HG03095 (cell line): ENCODE measurements at regions not wholly inside any gene's neighbourhood (a gene's known extent, or its start where the extent isn't known, plus 50 kb on each side); places are given as distances from the start of the nearest gene placed in this dataset.
"Not testable (repeated sequence)": the region's sequence is repeated elsewhere in the genome, so short reads cannot be mapped to it uniquely, and the experiment has no call there.

Experiments used
- ATAC-seq: cut with Tn5 transposase; IDR thresholded peaks from one replicate; pipeline ENCODE4 v1.9.1; 2021; ENCODE audit warnings: moderate library complexity; ENCODE audit not compliant: unreplicated experiment

DNA sequence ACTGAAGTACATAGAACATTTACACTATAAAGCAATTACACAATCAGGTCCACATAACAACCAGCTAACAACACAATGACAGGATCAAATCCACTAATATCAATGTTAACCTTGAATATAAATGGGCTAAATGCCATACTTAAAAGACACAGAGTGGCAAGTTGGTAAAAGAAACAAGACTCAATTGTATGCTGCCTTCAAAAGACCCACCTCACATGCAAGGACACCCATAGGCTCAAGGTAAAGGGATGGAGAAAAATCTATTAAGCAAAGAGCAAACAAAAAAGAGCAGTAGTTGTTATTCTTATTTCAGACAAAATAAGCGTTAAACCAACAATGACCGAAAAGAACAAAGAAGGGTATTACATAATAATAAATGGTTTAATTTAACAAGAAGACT is 183.3 kb downstream of the PYDC2 start:
- no peak for ATAC-seq

GRCh38 chr3:191646242-191646641 is 185.3 kb downstream of the PYDC2 start:
- no peak for ATAC-seq

DNA sequence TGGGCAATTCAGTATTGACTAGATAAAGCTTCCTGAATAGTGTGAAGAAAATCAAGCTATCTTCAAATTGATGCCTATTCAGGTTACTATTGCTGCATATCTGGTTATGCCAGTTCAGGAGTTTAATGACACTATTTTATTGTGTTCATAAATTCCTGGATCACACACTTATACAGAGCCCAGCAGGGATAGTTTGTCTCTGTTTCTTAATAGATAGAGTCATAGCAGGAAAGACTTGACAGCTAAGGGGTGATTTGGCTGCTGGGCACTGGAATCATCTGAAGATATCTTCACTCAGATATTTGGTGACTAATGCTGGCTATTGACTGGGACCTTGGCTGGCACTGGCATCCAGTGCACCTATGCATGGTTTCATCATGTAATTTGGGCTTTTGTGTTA is 187.8 kb downstream of the PYDC2 start:
- no peak for ATAC-seq

DNA sequence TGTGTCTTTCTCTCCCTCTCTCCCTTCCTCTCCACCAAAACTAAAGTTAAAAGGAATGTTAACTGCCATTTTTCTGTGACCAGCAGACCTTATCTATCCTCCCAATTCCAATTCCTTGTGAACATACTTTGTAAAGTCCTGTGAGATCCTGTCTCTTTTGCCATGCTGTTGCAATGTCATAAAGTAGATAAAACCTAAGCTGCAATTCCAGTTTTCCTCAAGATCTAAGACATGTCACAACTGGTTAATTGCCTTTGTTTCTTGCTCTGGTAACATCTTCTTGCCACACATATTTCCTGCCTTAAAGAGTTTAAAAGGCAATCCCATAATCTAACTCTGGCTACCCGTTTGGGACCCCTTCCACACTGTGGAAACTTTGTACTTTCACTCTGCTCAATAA is 188.7 kb downstream of the PYDC2 start:
- ATAC-seq = no peak

GRCh38 chr3:191658781-191659419 is 197.9 kb downstream of the PYDC2 start:
- ATAC-seq = not testable (repeated sequence)

GRCh38 chr3:191662150-191662549 is 201.2 kb downstream of the PYDC2 start:
- ATAC-seq = not testable (repeated sequence)

- no peak for ATAC-seq
These were observed 220.1 kb downstream of the PYDC2 start for GRCh38 chr3:191680989-191681597.

- no peak for ATAC-seq
These were observed 222.0 kb downstream of the PYDC2 start for GRCh38 chr3:191682961-191683360.

DNA sequence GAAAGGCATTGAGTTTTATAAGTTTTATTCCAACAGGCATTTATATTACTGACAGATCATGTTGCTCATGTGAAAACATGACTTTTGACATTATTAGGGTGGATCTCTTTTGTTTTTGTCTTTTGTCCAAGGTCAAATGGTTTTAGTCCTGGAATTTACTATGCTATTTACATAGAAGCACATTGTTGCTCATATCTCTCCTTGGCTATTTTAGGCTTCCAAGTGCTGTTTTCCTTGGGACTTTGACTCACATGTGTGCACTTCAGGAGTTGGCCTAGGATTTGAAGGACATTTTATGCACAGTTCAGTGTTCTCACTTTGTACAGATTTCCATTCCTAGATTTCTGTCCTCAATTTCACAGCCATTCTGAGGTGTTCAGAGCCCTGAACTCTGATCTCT is 225.7 kb downstream of the PYDC2 start:
- no peak for ATAC-seq

- no peak for ATAC-seq
These were observed 227.9 kb downstream of the PYDC2 start for GRCh38 chr3:191688756-191689433.

GRCh38 chr3:191691184-191691583 is 230.2 kb downstream of the PYDC2 start:
- not testable (repeated sequence) for ATAC-seq

GRCh38 chr3:191695131-191695814 is 234.3 kb downstream of the PYDC2 start:
- ATAC-seq = no peak

- no peak for ATAC-seq
These were observed 234.8 kb downstream of the PYDC2 start for GRCh38 chr3:191695815-191696153.

DNA sequence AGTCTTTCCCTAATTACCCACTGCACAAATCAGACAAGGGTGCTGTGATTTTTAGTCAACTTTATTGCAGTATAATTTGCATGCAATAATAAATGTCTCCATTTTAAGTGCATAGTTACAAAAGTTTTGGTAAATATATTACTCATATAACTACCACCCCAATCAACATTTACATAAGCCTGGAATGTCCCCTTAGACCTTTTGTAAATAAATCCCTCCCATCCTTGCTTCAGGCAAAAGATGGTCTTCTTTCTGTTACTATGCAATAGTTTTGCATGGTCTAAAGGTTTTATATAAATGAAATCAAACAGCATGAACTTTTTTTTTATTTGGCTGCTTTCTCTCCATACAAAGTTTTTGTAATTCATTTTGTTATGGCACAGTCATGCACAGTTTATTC is 235.4 kb downstream of the PYDC2 start:
- ATAC-seq = no peak

DNA sequence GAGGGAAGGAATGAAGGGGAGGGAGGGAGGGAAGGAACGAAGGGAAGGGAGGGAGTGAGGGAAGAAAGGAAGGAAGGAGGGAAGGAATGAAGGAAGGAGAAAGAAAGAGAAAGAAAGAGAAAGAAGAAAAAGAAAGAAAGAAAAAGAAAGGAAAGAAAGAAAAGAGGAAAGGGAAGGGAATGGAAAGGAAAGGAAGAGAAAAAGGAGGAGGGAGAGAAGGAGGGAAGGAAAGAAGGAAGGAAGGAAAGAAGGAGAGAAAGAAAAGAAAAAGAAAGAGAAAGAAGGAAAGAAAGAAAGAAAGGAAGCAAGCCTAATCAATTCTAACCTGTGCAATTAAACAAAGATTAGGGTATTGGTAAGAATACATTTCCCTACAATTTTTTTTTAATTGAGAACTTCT is 238.6 kb downstream of the PYDC2 start:
- no peak for ATAC-seq

- no peak for ATAC-seq
These were observed 241.2 kb downstream of the PYDC2 start for GRCh38 chr3:191702121-191702520.

DNA sequence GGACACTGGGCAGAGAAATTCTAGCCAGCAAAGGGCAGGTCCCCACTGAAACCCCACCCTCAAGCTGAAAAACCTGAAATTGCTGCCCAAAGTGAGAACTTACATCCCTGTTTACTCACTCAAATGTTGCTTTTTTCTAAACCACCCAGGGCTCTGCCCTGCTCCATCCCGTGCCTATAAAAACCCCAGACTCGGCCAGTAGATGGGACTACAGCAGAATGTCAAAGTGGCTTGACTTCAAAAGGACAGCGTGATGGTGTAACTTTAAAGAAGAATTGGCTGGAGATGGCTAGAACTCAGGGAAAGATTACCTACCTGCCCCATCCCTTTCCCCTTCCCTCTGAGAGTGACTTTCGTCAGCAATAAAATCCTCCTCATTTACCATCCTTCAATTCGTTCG is 246.9 kb downstream of the PYDC2 start:
- no peak for ATAC-seq

DNA sequence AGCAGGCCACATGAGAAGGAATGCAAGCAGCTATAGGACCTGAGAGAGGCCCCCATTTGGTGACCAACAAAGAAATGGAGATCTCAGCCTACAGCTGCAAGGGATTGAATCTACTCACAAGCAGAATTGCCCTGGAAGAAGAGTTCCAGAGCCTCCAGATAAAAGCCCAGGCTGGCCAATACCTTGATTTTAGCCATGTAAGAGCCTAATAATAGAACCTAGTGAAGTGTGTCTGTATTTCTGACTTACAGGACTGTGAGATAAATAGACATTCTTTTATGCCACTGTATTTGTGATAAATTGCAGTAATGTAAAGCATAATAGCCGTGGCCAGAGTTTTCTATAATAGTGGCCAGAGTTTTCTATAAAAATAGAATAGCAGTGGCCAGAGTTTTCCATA is 254.6 kb downstream of the PYDC2 start:
- ATAC-seq = no peak

GRCh38 chr3:191721390-191721861 is 260.5 kb downstream of the PYDC2 start:
- no peak for ATAC-seq

DNA sequence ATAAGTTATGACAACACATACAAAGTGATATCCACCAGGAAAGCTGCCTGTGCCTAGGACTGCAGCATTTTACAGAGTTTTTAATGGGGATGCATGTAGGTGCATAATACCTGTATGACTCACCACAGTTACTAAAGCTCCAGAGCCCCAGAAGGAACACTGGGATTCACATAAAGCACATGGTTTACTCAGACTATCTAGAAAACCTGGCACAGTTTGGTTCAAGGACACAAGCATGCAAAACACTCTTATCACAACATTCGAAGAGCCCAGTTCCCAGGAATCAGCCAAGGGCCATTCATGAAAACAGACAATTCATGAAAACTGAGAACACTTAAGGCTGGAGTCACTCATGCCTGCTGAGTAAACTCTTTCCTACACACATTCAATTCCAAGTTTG is 261.0 kb downstream of the PYDC2 start:
- no peak for ATAC-seq

- no peak for ATAC-seq
These were observed 266.4 kb downstream of the PYDC2 start for GRCh38 chr3:191727338-191727737.

DNA sequence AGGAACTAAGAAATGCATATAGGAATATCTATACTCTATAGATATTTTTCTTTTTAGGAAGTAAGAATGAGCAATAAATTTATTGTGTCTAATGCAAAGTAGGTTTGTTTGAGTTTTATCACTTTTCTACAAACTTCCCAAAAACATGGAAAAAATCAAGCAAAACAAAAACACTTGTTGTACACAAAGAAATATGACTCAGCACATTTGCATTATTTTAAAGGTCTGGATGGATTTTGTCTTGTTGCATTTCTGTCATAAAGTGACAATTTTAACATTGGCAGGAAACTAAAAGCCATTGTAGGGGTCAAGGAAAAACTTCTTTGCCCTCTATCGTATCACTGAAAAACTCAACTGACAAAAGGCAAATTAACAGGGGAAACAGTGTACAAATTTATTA is 267.2 kb downstream of the PYDC2 start:
- no peak for ATAC-seq
